ENCODE measurements at regions not wholly inside any gene's neighbourhood (a gene's known extent, or its start where the extent isn't known, plus 50 kb on each side); places are given as distances from the start of the nearest gene placed in this dataset.

- no peak for DNase-seq
Measured at GRCh38 chr2:129293326-129293725, 686.1 kb upstream of the RAB6C start.

DNA sequence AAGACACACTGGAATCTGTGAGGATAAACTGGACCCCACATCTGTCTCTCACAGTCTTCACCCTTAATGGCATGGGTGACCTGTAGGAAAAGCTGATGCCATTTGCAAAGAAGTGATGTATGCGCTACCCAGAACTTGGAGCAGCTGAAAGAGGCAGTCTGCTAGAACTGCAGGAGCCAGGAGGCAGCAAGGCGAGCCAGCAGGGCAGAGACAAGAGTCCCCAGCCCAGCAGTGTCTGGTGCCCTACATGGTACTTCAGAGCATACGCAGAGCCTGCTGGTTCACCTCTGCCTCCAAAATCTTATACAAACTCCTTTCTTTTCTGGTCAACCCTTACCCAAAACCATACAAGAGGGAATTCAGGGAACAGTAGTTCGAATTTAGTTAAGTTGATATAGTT is 683.1 kb upstream of the RAB6C start:
- DNase-seq: no peak

GRCh38 chr2:129296806-129297205 is 682.7 kb upstream of the RAB6C start:
- DNase-seq: no peak

DNA sequence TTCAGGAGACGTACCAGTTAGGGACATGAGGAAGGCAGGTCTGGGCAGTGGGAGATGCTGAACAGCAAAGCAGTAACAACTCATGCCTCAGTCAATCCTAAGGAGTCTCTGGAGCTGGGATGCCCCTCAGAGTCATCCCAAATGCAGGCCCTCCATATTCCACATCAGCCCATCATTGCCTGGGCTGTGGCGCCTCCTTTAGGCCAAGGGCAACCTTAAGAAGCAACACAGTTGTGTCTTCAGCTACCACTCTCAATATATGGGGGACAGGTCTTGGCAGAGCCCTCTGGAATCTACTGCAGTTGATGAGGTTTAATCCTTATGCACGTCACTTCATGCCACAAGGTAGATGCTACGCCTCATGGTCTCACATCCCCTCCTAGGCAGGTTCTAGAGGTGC is 682.0 kb upstream of the RAB6C start:
- DNase-seq: no peak

GRCh38 chr2:129299338-129299737 is 680.1 kb upstream of the RAB6C start:
- DNase-seq: no peak

- no peak for DNase-seq
Measured at GRCh38 chr2:129299756-129300155, 679.7 kb upstream of the RAB6C start.

DNA sequence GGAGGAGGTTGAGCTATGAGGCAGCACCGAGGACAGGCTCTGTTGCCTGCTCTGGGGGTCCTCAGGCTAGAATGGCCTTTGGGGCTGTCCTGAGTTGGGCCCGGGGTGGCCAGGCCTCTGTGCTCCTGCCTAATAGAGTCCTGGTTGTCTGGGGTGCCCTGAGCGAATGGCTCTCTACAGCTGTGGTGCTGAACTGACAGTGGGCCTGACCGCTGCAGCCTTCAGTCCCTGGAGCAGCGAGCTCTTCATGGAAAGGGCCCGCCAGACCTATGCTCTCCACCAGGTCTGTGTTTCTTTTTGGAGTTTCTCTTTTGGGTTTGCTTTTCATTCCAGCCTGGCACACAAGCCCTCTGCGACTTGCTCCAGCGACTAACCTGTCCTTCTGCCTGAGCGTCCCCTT is 679.0 kb upstream of the RAB6C start:
- DNase-seq: no peak

DNA sequence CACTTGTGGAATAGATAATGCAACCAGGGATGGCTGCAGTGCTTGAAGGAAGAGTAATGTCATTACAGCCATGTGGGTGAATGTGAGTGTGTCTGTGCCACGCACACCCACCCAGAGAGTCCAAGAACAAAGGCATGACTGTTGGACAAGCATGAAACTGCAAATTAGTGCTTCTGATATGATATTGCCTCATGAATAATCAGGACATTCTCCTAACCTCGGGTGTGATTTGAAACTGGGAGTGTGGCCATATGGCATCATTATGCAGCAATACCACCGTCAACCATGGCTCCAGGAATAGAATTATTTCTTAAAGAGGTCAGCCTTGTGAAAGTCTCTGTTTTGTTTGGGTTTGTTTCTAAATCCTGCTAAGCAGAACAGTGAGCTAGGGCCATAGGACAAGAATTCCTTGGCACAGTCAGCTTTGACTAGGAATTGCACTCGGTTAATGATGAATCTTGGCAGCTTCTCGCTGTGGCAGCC is 678.0 kb upstream of the RAB6C start:
- DNase-seq: no peak

DNA sequence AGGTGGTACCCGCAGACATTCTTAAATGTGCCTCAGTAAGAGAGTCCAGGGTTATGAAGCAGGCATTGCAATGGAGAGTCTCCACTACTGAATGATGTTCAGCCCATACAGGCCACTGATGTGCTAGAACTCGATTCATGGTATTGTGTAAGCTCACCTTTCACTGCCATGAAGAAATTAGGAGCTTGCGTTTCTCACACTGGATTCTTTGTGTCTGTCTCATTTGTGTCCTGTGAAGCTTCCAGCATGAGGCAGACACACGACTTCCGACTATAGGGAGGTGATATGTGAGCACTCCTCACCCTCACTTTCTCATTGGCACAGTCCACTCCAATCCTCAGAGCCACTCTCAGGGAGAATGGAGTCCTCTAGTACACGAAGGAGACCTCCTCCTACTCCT is 677.4 kb upstream of the RAB6C start:
- DNase-seq: no peak

DNA sequence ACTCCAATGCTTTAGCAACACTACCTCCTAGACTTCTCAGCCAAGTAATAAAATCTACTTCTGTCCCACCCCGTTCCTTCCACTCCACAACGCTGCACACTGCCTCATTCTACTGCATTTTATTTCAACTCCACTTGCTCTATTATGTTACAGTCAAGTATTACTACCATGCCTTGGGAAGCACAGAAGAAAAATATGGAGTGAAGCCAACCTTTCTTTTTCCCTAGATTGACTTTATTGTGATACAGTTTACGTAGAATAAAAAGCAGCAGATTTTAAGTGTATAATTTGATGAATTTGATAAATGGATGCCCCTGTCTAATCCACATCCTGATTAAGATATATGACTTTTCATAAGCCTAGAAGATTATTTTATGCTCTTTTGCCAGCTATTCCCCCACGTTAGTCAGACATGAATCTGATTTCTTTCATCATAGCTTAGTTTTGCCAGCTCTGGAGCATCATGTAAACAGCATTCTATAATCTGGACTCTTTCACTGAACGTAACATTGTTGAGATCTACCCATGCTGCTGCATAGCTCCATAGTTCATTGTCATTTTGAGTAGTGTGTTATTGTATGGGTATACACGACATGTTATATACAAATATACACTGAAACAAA is 676.8 kb upstream of the RAB6C start:
- no peak for DNase-seq

DNA sequence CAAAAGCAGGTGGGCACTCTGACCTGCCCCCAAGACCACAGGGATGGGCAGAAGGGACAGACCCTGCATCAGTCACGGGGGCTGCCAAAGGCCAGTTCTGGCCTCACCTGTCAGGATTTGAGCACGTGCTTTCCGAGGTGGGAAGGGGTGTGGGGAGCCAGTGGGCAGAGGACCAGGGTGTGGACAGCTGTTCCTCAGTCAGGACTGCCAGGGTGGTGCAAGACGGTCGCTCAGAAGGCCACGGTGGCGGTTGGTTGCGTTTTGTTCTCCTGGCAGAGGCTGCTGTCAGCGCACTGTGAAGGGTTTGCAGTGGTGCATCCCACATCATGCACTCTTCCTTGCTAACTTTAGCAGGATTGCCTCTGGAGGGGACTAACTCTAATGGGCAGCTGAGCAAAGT is 665.3 kb upstream of the RAB6C start:
- DNase-seq: no peak

GRCh38 chr2:129318581-129319421 is 660.7 kb upstream of the RAB6C start:
- no peak for DNase-seq

DNA sequence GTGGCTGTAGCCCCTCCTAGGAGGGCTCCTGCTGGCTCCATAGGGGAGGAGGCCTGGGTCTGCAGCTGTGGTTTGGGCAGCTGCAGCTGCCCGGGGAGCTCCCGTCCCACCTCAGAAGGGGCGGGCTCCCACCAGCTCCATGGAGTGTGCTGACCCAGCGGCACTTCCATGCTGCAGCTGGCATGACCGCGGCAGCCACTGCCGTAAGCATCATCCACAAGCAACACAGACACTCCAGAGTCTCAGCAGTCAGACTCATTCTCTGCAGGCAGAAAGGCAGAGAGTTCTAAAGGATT is 660.1 kb upstream of the RAB6C start:
- no peak for DNase-seq

- no peak for DNase-seq
Measured at GRCh38 chr2:129320288-129320687, 659.2 kb upstream of the RAB6C start.

DNA sequence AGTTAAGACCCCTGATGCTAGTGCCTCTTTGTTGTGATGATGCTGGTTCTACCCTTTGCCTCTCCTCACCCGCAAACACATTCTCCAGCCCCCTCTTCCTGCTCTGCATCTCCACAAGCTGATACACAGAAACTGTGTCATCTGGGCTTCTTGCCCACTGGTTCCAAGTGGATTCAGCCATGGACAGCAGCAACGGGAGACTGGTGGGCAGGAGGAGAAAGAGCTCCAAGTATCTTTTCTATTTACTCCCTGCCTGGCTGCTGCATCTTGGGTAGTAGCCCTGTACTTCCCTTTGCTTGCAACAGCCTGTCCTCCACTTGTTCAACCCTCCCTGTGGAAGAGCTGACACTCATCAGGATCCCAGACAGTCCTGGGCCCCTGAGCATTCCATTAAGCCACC is 655.1 kb upstream of the RAB6C start:
- DNase-seq: no peak

DNA sequence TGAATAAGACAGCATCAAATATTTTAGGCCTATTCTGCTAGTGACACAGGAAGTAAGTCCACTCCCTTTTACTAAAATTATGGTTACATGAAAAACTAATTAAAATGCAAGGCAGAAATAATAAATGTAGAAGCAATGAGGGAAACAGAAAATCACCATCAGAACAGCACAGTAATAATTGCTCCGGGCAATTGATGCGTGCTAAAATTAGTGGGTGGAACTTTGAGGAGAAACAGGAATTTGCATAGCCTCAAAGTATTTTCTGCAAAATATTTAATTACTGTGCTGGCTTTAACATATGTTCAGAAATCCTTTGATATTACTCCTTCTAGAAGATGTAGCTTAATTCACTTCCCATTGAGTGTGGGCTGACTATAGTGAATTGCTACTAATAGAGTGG is 654.3 kb upstream of the RAB6C start:
- no peak for DNase-seq

DNA sequence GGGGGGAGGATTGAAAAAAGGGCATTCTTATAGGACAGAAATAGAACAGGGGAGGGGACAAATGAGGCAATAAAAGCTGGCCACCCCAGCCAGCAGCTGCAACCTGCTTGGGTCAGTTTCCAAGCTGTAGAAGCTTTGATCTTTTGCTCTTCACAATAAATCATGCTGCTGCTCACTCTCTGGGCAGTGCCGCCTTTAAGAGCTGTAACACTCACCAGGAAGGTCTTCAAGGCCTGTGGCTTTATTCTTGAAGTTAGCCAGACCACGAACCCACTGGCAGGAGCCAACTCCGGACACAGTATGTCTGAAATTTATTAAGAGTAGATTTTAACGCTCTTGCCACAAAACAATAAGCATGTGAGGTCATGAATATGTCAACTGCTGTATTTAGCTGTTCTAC is 649.9 kb upstream of the RAB6C start:
- no peak for DNase-seq

DNA sequence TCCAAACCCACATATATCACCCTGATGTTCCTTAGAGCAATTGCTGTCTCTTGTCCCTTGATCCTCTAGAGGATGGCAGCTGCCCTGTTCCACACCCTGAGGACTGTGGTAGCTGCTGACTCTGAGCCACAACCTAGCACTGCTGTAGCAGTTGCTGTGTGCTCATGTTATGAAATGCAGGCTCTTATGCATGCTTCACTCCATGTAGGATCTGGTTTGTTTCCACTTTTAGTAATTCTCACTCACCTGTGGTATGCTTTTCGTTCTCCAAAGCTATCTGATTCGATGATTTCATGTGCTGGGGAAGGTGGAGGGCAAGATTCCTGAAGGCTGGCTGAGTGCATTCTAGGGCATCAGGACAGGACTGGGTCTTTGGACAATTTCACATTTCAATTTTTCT is 649.0 kb upstream of the RAB6C start:
- no peak for DNase-seq

- DNase-seq: no peak
Measured at GRCh38 chr2:129331638-129332037, 647.8 kb upstream of the RAB6C start.

DNA sequence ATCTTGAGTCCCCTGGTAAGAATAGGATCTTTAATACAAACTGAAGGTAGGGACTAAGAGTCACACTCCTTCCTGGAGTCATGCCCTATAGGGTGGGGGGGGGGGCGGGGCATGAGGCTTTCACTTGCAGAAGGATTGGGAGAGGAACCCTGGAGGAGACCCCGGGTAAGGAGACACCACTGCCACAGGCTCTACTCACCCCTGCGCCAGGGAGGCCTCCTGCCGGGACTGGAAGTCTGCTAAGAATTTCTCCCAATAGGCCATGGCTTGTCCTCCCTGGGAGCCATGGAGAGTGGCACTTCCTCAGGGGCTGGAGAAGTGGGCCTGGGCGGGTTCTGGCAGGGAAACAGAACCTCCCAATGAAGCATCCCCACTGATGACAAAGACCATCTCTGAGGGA is 645.3 kb upstream of the RAB6C start:
- no peak for DNase-seq

DNA sequence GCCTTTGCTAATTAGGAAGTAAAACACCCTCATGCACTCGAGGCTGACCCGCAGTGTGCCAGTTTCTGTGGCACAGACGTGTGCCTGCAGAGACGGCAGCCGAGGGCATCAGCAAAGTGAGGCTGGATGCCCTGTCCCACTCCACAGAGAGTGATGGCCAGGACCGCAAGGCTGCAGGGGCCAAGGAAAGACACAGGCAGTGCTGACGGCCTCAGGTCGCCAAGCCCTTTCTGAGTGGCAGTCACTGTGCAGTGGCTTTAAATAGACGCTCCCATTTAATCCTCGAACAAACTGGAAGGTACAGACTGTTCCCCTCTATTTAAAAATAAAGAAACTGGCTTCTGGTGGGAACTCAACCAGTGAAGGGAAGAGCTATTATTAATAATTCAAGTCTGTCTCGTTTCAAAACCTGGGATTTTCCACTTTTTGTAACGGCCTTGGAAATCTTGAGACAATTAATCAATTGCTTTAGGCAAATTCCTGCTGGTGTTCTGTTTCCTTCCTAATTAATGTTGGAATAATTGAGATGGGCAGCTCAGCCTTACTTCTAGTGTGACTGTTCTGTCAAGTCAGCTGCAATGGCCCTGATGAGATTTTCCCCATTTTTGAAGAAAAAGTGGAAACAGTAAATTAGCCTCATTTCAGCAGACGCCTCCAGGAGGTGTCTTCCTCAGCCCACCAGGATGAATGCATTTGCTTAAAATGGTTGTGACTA is 644.6 kb upstream of the RAB6C start:
- DNase-seq: no peak

DNA sequence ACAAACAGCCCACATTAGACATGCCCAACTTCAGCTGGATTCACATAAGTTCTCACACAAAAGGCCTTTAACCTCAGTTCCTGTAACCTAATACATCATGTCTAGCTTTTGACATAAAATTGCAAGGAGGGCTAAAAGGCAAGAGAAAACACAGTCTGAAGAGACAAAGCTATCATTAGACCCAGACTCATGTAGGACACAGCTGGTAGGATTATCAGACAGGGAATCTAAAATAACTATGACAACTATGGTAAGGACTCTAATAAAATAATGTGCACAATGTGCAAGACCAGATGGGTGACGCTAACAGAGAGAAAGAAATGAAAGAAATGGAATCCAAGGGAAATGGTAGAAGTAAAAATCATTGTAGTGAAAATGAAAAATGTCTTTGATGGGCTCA is 643.2 kb upstream of the RAB6C start:
- DNase-seq: no peak

DNA sequence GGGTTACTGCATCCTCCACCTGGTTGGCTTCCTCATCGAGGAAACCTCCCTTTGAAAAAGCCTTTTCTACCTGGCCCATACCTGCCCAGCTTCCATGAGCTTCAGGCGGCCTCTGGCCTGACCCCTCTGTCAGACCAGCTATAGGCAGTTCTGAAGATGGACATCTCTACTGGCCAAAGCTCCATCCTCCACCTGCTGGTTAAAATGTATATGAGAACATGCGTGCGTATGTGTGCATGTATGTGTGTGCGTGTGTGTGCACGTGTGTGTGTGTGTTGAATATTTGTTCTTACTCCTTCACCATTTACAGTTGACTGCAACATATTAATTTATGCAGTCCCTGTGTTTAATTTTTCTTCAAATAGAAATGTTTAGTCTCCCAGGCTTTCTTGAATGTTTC is 642.4 kb upstream of the RAB6C start:
- DNase-seq: no peak

DNA sequence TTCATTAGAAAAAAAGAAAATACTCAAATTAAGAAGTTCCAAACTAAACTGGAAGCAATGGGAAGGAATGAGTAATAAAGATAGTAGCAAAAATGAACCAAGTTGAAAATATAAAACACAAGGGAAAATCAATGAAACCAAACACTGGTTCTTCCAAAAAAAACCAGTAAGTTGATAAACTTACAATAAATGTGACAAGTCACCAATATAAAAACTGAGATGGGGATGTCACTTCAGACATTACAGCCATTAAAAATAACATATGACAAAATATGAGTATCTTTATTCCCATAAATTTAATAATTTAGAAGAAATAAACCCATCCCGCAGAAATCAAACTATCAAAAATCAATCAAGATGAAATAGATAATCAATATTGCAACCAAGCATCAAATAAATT is 633.9 kb upstream of the RAB6C start:
- DNase-seq: no peak
